Urinary bladder (tissue), 3 donors: ENCODE measurements at regions not wholly inside any gene's neighbourhood (a gene's known extent, or its start where the extent isn't known, plus 50 kb on each side); places are given as distances from the start of the nearest gene placed in this dataset.

Experiments
- DNase-seq: peaks from one replicate; pipeline ENCODE4 v3.0.0-alpha.2; 2015; ENCODE audit errors: extremely low spot score
- H3K27ac ChIP-seq: one replicate; pipeline ENCODE4 v1.5.1; 2013; ENCODE audit warnings: low read depth, mild to moderate bottlenecking, moderate library complexity
- H3K36me3 ChIP-seq: one replicate; pipeline ENCODE4 v1.6.1; 2013; ENCODE audit warnings: mild to moderate bottlenecking, moderate library complexity; ENCODE audit not compliant: insufficient read depth
- H3K4me1 ChIP-seq: one replicate; pipeline ENCODE4 v1.6.1; 2013; ENCODE audit warnings: mild to moderate bottlenecking, moderate library complexity; ENCODE audit not compliant: insufficient read depth
- H3K4me3 ChIP-seq: one replicate; pipeline ENCODE4 v1.5.1; 2013; ENCODE audit warnings: low read depth, low read length
- WGBS: extraction: QIAGEN DNeasy Blood & Tissue Kit; methylation state at CpG from one replicate; pipeline ENCODE4 v1.1.7; 2013; 5-methylcytosine and 5-hydroxymethylcytosine counted together
- donor health status: healthy with polysubstance abuse.
- donor health status: healthy.

GRCh38 chr4:96139251-96139929 lies 299.5 kb downstream of the PDHA2 start:
- no peak for DNase-seq
- WGBS = 97% methylated on average over 14 of the region's 14 CpGs
- H3K4me3 ChIP-seq = no peak overlapping the region
- no peak overlapping the region for H3K27ac ChIP-seq
- no peaks in the 10 kb centered on the region for H3K4me1 ChIP-seq
- no peaks in the 10 kb centered on the region for H3K36me3 ChIP-seq

- DNase-seq = no peak
- Histone ChIP-seq H3K36me3 (no peaks in the 10 kb centered on the region), H3K4me1 (no peaks in the 10 kb centered on the region), H3K4me3 (no peak overlapping the region), H3K27ac (no peak overlapping the region)
- WGBS = 73% methylated on average over 1 of the region's 1 CpG
Observed at GRCh38 chr4:96145601-96146000, 305.7 kb downstream of the PDHA2 start.

GRCh38 chr4:96146686-96147085 lies 306.8 kb downstream of the PDHA2 start:
- no peak for DNase-seq
- H3K36me3 ChIP-seq = no peaks in the 10 kb centered on the region
- H3K4me3 ChIP-seq = no peak overlapping the region
- H3K27ac ChIP-seq = no peak overlapping the region
- H3K4me1 ChIP-seq = no peaks in the 10 kb centered on the region

- no peak for DNase-seq
- Histone ChIP-seq H3K27ac (no peak overlapping the region), H3K36me3 (no peaks in the 10 kb centered on the region), H3K4me3 (no peak overlapping the region), H3K4me1 (no peaks in the 10 kb centered on the region)
- WGBS = 86% methylated on average over 6 of the region's 6 CpGs
Observed at GRCh38 chr4:96149894-96150293, 310.0 kb downstream of the PDHA2 start.

- 40% methylated on average over 2 of the region's 2 CpGs for WGBS
- no peaks in the 10 kb centered on the region for H3K36me3 ChIP-seq
- no peak overlapping the region for H3K27ac ChIP-seq
- H3K4me1 ChIP-seq = no peaks in the 10 kb centered on the region
- no peak overlapping the region for H3K4me3 ChIP-seq
- DNase-seq = no peak
Observed at GRCh38 chr4:96150466-96150865, 310.6 kb downstream of the PDHA2 start.

GRCh38 chr4:96152824-96153223 lies 312.9 kb downstream of the PDHA2 start:
- no peaks in the 10 kb centered on the region for H3K4me1 ChIP-seq
- no peak for DNase-seq
- 95% methylated on average over 2 of the region's 2 CpGs for WGBS
- H3K4me3 ChIP-seq = no peak overlapping the region
- H3K36me3 ChIP-seq = no peaks in the 10 kb centered on the region
- no peak overlapping the region for H3K27ac ChIP-seq

GRCh38 chr4:96154676-96155075 lies 314.8 kb downstream of the PDHA2 start:
- no peaks in the 10 kb centered on the region for H3K4me1 ChIP-seq
- H3K36me3 ChIP-seq = no peaks in the 10 kb centered on the region
- H3K4me3 ChIP-seq = no peak overlapping the region
- WGBS = 77% methylated on average over 2 of the region's 2 CpGs
- no peak for DNase-seq
- H3K27ac ChIP-seq = no peak overlapping the region

GRCh38 chr4:96162636-96163035 lies 322.7 kb downstream of the PDHA2 start:
- WGBS = 46% methylated on average over 1 of the region's 1 CpG
- no peak for DNase-seq

GRCh38 chr4:96164814-96165351 lies 325.0 kb downstream of the PDHA2 start:
- H3K4me3 ChIP-seq = no peak overlapping the region
- no peak overlapping the region for H3K27ac ChIP-seq
- H3K36me3 ChIP-seq = no peaks in the 10 kb centered on the region
- no peak for DNase-seq
- H3K4me1 ChIP-seq = no peaks in the 10 kb centered on the region
- 84% methylated on average over 3 of the region's 3 CpGs for WGBS

More at GRCh38 chr4:96162636-96163035, 322.7 kb downstream of the PDHA2 start:
- no peak overlapping the region for H3K27ac ChIP-seq
- H3K36me3 ChIP-seq = no peaks in the 10 kb centered on the region
- no peaks in the 10 kb centered on the region for H3K4me1 ChIP-seq
- no peak overlapping the region for H3K4me3 ChIP-seq

GRCh38 chr4:96166806-96167205 lies 326.9 kb downstream of the PDHA2 start:
- Histone ChIP-seq H3K27ac (no peak overlapping the region), H3K4me1 (no peaks in the 10 kb centered on the region), H3K36me3 (no peaks in the 10 kb centered on the region), H3K4me3 (no peak overlapping the region)
- DNase-seq = no peak

GRCh38 chr4:96170198-96170597 lies 330.3 kb downstream of the PDHA2 start:
- WGBS = 96% methylated on average over 14 of the region's 14 CpGs
- Histone ChIP-seq H3K4me1 (no peaks in the 10 kb centered on the region), H3K27ac (no peak overlapping the region), H3K36me3 (no peaks in the 10 kb centered on the region), H3K4me3 (no peak overlapping the region)
- DNase-seq = no peak

- H3K4me1 ChIP-seq = no peaks in the 10 kb centered on the region
- no peaks in the 10 kb centered on the region for H3K36me3 ChIP-seq
- no peak for DNase-seq
- H3K4me3 ChIP-seq = no peak overlapping the region
- H3K27ac ChIP-seq = no peak overlapping the region
- 78% methylated on average over 3 of the region's 3 CpGs for WGBS
Observed at GRCh38 chr4:96173756-96174155, 333.9 kb downstream of the PDHA2 start.

GRCh38 chr4:96175871-96176270 lies 336.0 kb downstream of the PDHA2 start:
- DNase-seq = no peak
- WGBS = 66% methylated on average over 4 of the region's 4 CpGs

GRCh38 chr4:96183611-96184010 lies 343.7 kb downstream of the PDHA2 start:
- DNase-seq = no peak
- no peak overlapping the region for H3K27ac ChIP-seq
- WGBS = 75% methylated on average over 3 of the region's 3 CpGs
- H3K36me3 ChIP-seq = no peaks in the 10 kb centered on the region
- H3K4me3 ChIP-seq = no peak overlapping the region
- H3K4me1 ChIP-seq = no peaks in the 10 kb centered on the region

More at GRCh38 chr4:96175871-96176270, 336.0 kb downstream of the PDHA2 start:
- Histone ChIP-seq H3K27ac (no peak overlapping the region), H3K4me3 (no peak overlapping the region), H3K4me1 (no peaks in the 10 kb centered on the region), H3K36me3 (no peaks in the 10 kb centered on the region)
